Nephron progenitor cell (in vitro differentiated cells): ENCODE measurements at regions not wholly inside any gene's neighbourhood (a gene's known extent, or its start where the extent isn't known, plus 50 kb on each side); places are given as distances from the start of the nearest gene placed in this dataset.

Source experiments
- DNase-seq: peaks from one replicate; pipeline ENCODE4 v3.0.0; 2021
- H3K27ac Mint-ChIP-seq: 2 replicates; pipeline ENCODE4 v1.8.0; 2021; ENCODE audit warnings: mild to moderate bottlenecking, moderate library complexity, mixed read lengths
- H3K27me3 Mint-ChIP-seq: 2 replicates; pipeline ENCODE4 v1.8.0; 2021; ENCODE audit warnings: mild to moderate bottlenecking, low read depth, mixed read lengths; ENCODE audit not compliant: poor library complexity
- H3K36me3 Mint-ChIP-seq: 2 replicates; pipeline ENCODE4 v1.8.0; 2021; ENCODE audit warnings: low read depth, mixed read lengths
- H3K4me1 Mint-ChIP-seq: 2 replicates; pipeline ENCODE4 v1.8.0; 2021; ENCODE audit warnings: mixed read lengths
- H3K4me3 Mint-ChIP-seq: 2 replicates; pipeline ENCODE4 v1.8.0; 2021; ENCODE audit warnings: mild to moderate bottlenecking, moderate library complexity, mixed read lengths
- H3K9me3 Mint-ChIP-seq: 2 replicates; pipeline ENCODE4 v1.8.0; 2021; ENCODE audit warnings: mild to moderate bottlenecking, moderate library complexity, mixed read lengths
- CTCF ChIP-seq: fragments of 200-600 bp; sonication (generic); IDR thresholded peaks from 2 replicates; pipeline ENCODE4 v1.5.0; 2021; ENCODE audit warnings: antibody characterized with exemption

- Mint-ChIP-seq H3K36me3 (no peaks in the 10 kb centered on the region), H3K4me3 (no peak overlapping the region), H3K4me1 (no peaks in the 10 kb centered on the region), H3K27me3 (no peaks in the 10 kb centered on the region), H3K9me3 (peaks cover under 1% of the 10 kb centered on the region), H3K27ac (no peak overlapping the region)
- DNase-seq: no peak
- TF ChIP-seq CTCF: no peak
These were observed 578.3 kb downstream of the PDCD6IP start for GRCh38 chr3:34376691-34377090.

GRCh38 chr3:34377961-34378360 is 579.5 kb downstream of the PDCD6IP start:
- no peak for TF ChIP-seq CTCF
- Mint-ChIP-seq H3K36me3 (no peaks in the 10 kb centered on the region), H3K4me1 (no peaks in the 10 kb centered on the region), H3K27me3 (no peaks in the 10 kb centered on the region), H3K4me3 (no peak overlapping the region), H3K9me3 (no peaks in the 10 kb centered on the region), H3K27ac (no peak overlapping the region)
- no peak for DNase-seq

GRCh38 chr3:34381243-34381642 is 582.8 kb downstream of the PDCD6IP start:
- Mint-ChIP-seq H3K27me3 (no peaks in the 10 kb centered on the region), H3K9me3 (no peaks in the 10 kb centered on the region), H3K27ac (no peak overlapping the region), H3K4me3 (no peak overlapping the region), H3K4me1 (peaks cover 5% of the 10 kb centered on the region), H3K36me3 (no peaks in the 10 kb centered on the region)
- no peak for DNase-seq
- TF ChIP-seq CTCF: no peak

GRCh38 chr3:34382859-34383258 is 584.4 kb downstream of the PDCD6IP start:
- Mint-ChIP-seq H3K36me3 (no peaks in the 10 kb centered on the region), H3K9me3 (no peaks in the 10 kb centered on the region), H3K4me3 (no peak overlapping the region), H3K27ac (no peak overlapping the region), H3K4me1 (peaks cover 21% of the 10 kb centered on the region), H3K27me3 (no peaks in the 10 kb centered on the region)
- no peak for DNase-seq
- no peak for TF ChIP-seq CTCF

- no peaks in the 10 kb centered on the region for H3K36me3 Mint-ChIP-seq
These were observed 587.9 kb downstream of the PDCD6IP start for GRCh38 chr3:34386309-34386708.

More at GRCh38 chr3:34386309-34386708, 587.9 kb downstream of the PDCD6IP start:
- DNase-seq: no peak
- H3K27ac Mint-ChIP-seq: peak overlapping the region; percentile 70
- H3K4me1 Mint-ChIP-seq: peaks cover 42% of the 10 kb centered on the region
- H3K27me3 Mint-ChIP-seq: no peaks in the 10 kb centered on the region
- TF ChIP-seq CTCF: no peak
- H3K4me3 Mint-ChIP-seq: no peak overlapping the region
- peaks cover 3% of the 10 kb centered on the region for H3K9me3 Mint-ChIP-seq
